Globus pallidus (tissue), 1 donor: ENCODE measurements at regions not wholly inside any gene's neighbourhood (a gene's known extent, or its start where the extent isn't known, plus 50 kb on each side); places are given as distances from the start of the nearest gene placed in this dataset.
"Not testable (repeated sequence)": the region's sequence is repeated elsewhere in the genome, so short reads cannot be mapped to it uniquely, and the experiment has no call there.

ENCODE experiments used
- DNase-seq: peaks from one replicate; pipeline ENCODE4 v3.0.0-alpha.2; 2015; ENCODE audit warnings: low spot score

DNA sequence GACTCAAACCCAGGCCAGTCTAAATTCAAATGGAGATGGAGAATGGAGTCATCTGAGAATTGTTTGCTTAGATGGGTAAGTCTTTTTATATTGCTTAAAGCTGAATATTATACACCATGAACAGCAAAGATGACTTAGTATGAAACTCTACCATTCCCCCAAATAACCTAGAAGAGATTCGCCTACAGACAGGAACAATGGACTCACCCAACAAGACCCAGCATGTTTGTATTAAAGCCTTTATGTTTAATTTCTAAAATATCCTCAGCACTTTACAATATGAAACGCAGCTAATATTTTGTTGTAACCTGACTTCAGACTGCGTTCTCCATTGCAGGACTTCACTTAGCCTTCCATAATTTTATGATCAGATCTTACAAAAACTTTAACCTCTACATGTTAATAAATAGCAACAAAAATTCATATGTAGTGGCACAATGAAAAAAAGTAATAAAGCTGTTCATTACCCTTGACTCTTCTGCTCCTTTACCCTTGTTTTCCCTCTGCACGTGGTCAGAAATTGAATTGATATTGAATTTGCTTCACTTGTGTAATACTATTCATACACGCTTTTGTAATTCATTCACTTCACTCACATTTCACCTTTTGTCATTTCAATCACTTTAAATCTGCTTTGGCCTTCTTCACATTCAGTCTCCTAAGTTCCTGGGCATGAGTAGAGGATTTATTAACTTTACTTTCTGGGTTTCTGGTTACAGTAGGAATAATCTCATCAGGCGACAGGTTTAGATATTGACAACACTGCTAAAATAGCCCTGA is 177.3 kb upstream of the PTBP2 start:
- no peak for DNase-seq

DNA sequence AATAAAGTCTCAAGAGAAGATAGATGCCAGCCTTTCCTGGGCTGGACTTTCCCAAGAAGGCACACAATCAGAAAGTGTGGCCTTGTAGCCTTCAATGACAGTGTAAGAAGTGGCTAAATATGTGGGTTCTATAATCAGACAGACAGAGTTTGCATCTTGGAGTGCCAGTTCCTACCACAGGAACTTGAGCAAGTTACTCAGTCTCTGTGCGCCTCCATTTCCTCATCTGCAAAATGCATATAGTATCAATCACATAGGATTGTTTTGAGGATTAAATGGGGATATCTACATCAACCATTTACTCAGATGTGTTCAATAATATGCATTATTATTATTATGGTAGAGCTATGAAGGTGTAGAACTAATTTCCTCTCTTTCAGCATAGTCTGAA is 176.8 kb upstream of the PTBP2 start:
- no peak for DNase-seq

DNA sequence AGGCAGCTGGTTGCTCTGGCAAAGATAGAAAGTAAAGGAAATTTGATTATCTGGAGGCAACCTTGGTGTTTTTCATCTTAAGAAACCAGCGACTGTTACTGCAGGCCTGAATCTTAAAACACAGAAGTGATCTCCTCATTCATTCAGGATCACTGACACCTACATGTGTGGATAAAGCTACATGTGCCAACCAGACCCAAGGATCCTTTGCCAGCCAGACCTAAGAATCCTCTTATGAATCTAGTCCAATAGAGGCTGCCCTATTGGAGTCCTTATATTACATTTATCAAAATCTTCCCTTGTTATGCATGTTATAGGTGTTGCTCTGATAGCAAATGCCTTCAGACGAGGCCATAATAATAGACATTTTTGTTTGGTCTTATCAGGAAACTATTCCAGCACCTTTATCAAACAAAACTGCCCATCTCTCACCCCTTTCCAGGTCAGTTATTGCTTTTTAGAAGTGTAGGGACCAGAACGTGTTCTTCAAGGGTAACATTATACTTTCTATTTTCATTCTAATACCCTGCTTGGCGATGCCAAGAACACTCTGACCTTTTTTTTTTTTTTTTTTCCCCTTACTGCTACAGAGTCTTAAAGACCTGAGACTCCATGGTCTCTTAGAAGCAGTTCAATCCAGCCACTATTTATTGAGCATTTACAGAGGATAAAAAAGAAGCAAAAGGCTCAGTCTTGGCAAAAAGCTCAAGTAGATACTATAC is 175.5 kb upstream of the PTBP2 start:
- DNase-seq: no peak

DNA sequence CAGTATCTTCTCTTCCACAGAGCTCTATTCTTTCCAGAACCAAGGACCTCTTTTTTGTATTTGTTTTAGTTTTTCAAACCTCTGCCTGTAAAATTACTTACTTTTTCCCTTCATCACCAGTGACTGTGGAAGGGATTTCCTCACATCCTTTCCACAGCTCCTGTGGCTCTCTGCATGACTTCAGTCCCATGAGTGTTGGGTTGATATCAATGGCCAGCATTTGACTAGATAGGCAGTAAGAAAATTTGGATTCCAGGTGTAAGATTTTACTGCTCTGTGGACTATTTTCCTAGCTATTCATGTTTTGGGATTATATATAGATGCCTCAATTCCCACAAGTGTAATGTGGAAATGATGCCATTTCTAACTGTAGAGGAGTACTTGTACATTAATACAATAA is 171.5 kb upstream of the PTBP2 start:
- no peak for DNase-seq

DNA sequence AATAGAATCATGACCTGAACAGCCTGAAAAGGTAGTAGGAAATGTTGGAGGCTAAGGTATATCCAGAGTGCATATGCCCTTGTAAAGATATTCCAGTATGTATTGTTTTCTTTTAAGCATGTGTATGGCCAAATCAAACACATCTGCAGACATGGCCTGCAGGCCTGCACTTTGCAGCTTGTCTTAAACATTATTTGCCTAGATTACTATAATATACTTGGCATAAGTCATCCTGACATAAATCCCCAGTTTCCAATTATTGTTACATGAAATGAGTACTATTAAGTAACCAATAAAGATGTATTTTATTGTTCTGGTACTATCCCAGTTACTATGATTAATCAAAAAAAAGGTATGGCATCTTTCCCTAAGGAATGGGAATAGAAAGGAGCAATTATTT is 169.1 kb upstream of the PTBP2 start:
- no peak for DNase-seq

DNA sequence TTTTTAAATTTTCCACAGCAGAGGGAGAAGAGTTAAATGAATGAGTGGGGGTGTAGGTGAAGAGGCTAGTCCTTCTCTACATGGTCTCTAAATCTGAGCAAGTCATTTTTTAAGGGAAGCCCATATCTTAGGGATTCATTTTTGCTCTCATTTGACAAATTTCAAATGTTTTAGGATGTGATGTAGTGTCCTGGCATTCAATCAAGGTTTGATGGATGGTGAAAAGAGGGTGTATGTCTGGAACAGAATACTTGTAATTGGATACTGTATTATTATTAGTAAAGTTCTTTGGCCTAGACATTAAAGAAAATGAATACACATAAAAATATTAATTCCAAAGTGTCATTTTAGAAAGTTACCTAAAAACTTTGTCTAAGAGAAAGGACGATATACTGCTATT is 167.8 kb upstream of the PTBP2 start:
- no peak for DNase-seq

DNA sequence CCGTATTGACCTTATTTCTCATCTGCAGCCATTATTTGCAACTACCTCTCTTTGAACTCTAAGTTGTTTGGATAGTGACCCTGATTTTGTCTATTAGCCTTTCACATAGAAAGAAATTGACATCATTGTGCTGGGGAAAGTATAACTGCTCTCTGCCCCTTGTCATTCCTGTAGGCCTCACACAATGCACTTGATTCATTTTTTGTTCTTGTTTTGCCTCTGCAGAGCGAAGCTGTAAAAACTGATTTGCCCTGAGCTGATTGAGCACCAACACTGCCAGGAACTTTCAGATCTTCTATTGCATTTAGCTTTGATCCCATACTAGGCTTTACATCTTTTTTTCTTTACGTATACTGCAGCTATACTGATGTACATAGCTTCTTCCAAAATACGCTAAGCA is 167.2 kb upstream of the PTBP2 start:
- peak; percentile 51 for DNase-seq

DNA sequence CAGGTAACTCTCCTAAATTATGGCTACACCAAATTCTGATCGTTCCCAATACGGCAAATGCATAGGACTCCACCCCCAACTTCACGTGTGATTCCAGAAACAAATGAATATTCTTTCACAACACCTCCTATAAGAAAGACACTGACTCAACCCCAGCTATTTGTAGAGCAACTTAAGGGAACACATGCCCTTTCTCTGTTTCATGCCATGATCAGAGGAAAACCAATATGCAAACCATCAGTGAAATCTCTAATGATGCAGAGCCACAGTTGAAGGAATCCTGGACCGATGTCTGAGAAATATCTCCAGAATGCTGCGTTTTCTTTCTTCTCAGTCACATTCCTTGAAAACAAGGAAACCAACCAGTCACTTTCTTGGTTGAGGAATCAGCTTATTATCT is 164.2 kb upstream of the PTBP2 start:
- no peak for DNase-seq

DNA sequence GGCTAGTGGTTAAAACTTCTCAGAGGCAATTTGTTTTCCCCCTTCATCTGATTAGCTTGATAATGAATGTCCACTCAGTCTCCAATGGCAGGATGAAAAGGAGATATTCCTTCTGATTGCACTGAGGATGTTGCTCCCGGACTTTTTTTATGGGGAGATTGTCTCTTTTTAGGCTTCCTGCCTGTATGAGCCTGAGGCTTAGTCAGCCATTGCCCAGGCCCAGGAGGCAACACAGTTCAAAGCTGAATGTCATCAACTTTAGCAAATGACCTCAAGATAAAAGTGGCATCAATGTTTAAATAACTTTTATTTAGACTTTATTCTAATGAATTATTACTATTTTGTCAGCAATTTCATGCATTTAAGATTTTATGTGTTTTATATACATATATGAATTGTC is 162.9 kb upstream of the PTBP2 start:
- DNase-seq: no peak

DNA sequence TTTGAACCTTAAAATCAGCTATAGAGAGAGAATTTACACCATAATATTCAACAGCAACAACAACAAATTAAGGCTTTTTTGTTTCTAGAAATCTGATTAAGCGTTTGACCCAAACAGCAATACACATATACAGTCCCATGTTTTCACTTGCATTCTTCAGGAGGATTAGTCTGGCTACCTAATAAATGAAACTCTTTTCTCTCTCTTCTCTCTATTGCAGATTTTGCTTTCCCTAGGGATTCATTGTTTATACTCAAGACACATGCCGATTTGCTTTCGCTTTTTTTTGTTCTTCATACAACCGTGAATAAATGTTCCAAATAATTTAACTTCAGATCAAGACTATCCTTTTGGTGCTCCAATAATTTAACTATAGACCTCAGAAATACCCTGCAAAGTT is 162.4 kb upstream of the PTBP2 start:
- no peak for DNase-seq

DNA sequence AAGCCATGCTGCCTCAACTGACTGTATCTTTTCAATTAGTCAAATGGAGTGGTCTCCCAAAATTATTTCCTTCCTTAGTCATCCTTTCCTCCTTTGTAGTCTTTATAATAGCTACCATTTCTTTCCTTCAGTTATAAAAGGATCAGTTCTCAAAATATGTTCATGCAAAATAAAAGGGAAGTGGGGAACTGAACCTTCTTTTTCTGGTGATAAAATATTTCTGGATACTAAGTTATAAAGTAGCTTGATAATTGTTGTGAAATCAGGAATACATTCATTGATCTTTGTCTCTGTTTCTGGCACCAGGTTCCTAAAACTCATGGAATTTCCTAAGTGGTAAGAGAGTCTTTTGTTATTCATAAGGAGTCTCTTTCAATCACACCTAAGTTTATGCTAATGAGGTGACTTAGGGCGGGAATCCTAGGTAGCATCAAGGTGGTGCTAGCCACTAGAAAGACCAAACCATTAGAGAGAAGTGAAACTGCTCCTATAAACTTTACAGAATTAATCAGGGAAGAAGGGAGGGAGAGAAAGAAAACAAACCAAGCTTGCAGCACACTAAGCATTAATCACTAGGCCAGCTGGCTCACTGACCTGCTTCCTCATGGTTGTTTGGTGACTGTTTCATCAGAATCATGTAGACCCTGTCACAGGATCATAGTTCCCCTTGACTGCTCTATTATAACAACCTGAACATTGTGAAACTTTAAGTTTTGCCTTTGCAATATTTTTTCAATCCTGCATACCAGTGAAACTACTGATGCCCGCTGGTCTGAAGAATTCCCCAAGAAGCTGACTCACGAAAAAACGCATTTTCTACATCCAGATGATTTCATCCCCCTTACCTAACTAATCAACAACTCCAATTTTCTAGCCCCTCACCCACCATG is 161.6 kb upstream of the PTBP2 start:
- DNase-seq: no peak

DNA sequence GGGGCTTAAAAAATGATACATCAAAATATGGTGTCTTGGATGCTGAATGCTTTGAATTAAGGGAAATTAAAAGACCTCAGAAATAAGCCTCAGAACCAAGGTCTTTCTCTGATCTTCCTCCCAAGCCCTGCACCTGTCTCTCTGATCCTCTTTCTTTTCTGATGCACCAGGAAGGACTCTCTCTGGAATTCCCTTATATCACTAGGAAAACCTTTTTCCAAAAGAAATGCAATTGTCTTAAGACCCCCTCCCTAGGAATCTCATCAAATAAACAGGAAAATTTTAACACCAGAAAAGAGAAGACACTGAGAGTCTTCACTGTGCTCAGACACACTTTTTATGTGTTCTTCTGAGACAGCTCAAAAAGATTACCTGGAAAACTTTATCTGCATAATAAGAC is 159.5 kb upstream of the PTBP2 start:
- DNase-seq: no peak

DNA sequence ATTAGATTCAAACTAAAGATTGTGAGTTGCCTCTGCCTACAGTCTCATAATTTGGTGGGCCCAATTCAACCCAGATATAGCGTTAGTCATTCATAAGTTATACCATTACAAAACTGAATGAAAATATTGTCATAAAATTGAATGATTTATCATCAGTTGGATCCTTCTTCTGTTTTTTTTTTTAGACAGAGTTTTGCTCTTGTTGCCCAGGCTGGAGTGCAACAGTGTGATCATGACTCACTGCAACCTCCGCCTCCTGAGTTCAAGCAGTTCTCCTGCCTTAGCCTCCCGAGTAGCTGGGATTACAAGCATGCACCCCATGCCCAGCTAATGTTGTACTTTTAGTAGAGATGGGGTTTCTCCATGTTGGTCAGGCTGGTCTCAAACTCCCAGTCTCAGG is 157.2 kb upstream of the PTBP2 start:
- DNase-seq: not testable (repeated sequence)

DNA sequence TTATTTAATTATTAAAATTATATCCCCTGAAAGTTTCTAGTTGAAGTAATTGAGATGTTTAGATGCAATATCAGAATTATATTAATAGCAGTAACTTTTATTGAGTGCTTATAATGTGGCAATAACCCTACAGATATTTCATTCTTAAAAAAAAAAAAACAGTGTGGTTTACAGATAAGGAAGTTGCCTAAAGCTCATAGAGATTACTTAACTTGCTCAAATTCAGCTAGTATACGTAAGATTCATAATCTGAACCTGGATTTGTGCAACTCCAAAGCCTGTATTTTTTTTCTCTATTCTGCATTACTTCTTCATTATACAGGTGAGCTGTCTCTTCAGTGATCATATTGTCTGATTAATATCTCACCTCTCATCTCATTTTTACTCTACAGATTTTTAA is 156.0 kb upstream of the PTBP2 start:
- no peak for DNase-seq

DNA sequence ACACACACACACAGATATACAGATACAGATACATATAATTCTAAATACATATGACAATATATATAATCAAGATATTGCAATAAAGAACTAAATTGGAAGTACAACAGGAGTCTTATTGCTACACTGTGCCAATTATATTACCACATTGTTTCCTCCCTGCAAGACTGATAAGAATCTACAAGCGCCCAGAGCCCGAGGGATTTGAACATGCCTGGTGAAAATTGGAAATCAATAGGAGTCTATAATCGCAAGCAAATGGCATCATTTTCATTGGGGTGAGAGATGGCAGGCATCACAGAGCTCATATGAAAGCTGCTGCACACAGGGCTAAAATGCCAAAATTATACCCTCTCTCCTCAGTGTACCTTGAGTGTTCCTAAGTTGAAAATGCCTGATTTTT is 152.9 kb upstream of the PTBP2 start:
- DNase-seq: no peak

DNA sequence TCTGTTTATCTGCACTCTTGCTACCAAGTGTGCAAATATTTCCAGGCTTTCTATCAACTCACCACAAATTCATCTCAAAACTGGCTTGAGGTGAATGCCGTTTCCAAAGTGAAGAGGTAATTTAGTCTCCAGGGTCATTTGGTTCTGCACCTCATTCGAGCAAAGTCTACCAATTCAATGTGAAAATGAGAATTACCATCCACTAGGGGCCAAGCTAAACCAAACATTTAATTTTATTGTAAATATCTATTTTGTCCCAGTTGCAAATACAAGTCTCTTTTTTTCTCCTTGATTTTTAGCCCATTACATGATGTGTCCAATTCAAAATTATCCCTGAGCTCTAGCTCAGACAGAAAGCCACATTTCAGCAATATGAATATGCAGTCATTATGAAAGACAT is 152.3 kb upstream of the PTBP2 start:
- no peak for DNase-seq

DNA sequence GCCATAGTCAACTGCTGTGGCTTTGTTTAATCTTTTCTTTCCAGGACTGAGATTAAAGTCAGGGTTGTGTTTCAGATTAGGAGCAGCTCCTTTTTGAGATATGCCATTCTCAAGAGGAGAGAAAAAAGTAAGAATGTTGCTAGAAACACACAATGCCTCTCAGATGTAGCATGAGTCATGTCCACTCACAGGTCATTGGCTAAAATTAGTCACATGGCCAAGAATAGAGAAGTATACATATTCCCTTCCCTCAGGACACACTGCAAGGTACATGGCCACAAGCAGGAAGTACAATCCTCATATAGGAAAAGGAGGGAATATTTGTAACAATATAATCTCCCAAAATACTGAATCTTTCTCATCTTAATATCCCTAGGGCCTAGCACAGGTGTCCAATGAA is 141.9 kb upstream of the PTBP2 start:
- DNase-seq: no peak

DNA sequence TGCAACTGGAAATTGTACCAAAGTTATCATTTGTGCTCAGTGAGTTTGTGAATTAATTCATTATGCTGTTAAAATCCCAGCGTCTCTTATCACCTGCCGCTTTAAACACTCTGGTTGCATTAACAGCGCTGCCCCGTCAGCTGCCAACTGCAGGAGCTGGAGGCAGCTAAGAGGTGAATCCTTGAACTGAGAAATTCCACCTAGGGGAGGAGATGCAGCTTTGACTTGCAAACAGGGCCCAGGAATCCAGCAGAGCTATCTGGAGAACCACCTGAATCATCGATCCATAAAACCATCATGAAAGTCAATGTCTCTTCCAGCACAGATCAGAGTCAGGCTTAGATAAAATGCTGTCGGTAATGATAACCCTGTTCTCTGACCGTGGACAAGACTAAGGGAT is 140.7 kb upstream of the PTBP2 start:
- DNase-seq: no peak

DNA sequence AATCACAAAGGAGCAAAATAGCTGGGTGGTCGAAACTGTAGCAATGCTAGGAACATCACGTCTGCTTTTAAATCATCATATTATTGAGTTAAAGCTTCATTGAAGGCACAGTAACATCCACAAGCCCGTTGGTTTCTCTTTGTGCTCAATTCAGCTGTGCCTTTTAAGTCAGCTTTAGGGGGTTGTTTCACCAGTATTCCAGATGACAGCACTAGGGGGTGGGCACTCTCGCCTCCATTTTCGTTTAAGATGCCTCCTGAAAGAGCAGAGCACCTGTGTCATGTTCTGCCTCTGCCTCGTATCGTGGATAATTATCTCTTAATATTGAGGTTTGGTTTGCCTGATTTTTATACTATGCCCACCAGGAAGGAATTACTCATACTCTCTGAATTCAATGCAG is 139.8 kb upstream of the PTBP2 start:
- DNase-seq: no peak

DNA sequence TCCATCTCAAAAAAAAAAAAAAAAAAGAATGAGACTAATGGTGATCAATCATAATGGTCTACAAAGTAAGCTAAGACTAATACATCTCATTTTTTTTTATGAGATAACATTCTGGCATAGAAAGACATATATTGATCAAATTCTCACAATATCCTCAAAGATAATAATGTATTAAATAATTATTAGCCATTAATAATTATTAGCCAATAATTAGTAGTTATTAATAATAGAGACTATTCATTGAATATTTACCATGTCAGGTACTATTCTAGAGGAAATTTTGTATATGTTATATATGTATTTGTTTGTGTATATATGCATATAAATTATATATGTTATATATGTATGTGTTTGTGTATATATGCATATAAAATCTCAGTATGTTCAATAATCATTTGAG is 137.7 kb upstream of the PTBP2 start:
- DNase-seq: no peak

DNA sequence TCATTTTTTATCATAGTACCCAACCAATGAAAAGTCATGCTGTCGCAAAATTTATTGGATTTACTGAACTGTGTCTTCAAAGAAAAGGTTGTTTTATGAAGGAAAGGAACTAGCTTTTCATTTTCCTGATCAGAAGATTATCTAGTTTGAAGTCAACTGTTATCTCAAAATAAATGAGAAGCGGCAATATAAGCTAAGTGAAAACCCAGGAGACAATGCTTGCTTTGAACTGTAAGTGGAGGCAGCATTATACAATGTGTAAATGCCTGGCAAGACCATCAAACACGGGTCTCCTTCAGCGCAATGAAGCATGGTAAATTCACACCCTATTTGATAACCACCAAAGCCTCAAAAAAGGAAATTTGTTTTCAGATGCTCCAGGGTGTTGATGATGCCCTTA is 134.4 kb upstream of the PTBP2 start:
- peak; percentile 63 for DNase-seq

DNA sequence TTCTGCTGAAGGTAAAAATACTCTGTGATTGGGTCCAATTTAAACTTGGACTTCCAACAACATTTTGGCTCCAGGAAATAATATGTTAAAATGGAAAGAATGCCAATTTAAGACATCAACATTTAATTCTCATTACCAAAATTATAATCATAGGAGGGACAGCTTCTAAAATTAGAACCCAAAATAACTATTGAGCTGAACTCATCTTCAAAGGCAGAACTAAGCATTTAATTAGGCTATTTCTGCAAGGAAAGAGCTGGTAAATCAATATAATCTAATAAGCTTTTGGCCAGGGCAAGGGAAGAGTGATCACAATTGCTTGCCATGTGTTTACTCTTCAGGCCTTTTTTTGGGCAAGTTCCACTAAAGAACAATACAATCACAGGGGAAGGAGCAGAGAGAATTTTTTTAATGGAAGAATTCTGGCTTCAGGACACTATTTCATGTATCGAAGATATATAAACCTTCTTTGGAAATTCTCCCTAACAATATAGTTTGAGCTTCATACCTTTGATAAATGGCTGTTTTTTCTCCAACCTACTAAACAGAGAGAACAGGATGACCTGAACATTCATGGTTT is 133.1 kb upstream of the PTBP2 start:
- no peak for DNase-seq

DNA sequence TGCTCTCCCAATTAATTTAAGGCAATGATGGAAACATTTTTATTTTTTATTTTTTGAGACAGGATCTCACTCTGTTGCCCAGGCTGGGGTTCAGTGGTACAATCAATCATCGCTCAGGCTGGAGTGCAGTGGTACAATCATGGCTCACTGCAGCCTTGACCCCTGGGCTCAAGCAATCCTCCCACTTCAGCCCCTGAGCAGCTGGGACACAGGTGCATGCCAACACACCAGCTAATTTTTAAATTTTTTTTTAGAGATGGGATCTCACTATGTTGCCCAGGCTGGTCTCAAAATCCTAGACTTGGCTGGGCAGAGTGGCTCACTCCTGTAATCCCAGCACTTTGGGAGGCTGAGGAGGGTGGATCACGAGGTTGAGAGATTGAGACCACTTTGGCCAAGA is 126.1 kb upstream of the PTBP2 start:
- DNase-seq: not testable (repeated sequence)
